HEK293 (cell line): ENCODE measurements at regions not wholly inside any gene's neighbourhood (a gene's known extent, or its start where the extent isn't known, plus 50 kb on each side); places are given as distances from the start of the nearest gene placed in this dataset.

Experiments
- CTCF ChIA-PET: fragments of 350-600 bp; formaldehyde crosslinking; extraction: SDS; loops from one replicate; lab custom pipeline; 2021; ENCODE audit warnings: antibody characterized with exemption; lab: Yijun Ruan, JAX
- POLR2A ChIA-PET: fragments of 300-600 bp; formaldehyde crosslinking; extraction: SDS; loops from one replicate; lab custom pipeline; 2020; ENCODE audit warnings: antibody characterized with exemption, inconsistent platforms; lab: Yijun Ruan, JAX
- H3K27ac ChIP-seq: fragments of 200-500 bp; sonication (Bioruptor generic); 2 replicates; pipeline ENCODE4 v1.5.1; 2014; ENCODE audit warnings: low read depth, low read length, control low read depth, inconsistent platforms; ENCODE audit errors: extremely low read depth
- H3K36me3 ChIP-seq, 2 experiments: fragments of 200-500 bp in 1 of 2; sonication (Bioruptor generic) in 1 of 2; 1 replicate in 1 of 2; 2 replicates in 1 of 2; pipeline ENCODE4 v1.5.1; 2014 to 2017; ENCODE audit warnings: inconsistent platforms in 2 of 2, low read length in 2 of 2; ENCODE audit not compliant: control insufficient read depth in 2 of 2, insufficient read depth in 1 of 2
- H3K4me1 ChIP-seq: fragments of 200-500 bp; sonication (Bioruptor generic); 2 replicates; pipeline ENCODE4 v1.5.1; 2014; ENCODE audit warnings: mild to moderate bottlenecking, low read length, inconsistent platforms; ENCODE audit not compliant: control insufficient read depth, insufficient read depth
- H3K4me3 ChIP-seq: 2 replicates; pipeline ENCODE4 v1.5.1; 2011; ENCODE audit warnings: low read depth, mild to moderate bottlenecking, control low read depth, low read length, moderate library complexity
- H3K9me3 ChIP-seq: fragments of 200-500 bp; sonication (Bioruptor generic); 2 replicates; pipeline ENCODE4 v1.5.1; 2014; ENCODE audit warnings: low read depth, low read length, inconsistent platforms; ENCODE audit not compliant: control insufficient read depth, insufficient read depth
- GLIS2 ChIP-seq: fragments of 450-650 bp; formaldehyde crosslinking; IDR thresholded peaks from 2 replicates; pipeline ENCODE4 v1.5.1; 2016; ENCODE audit warnings: missing biosample characterization, missing genetic modification characterization
- HOXA7 ChIP-seq: sonication (generic); formaldehyde crosslinking; IDR thresholded peaks from 2 replicates; pipeline ENCODE4 v1.8.1; 2022; ENCODE audit warnings: missing genetic modification reagents, borderline replicate concordance
- TSHZ1 ChIP-seq: fragments of 450-650 bp; formaldehyde crosslinking; IDR thresholded peaks from 2 replicates; pipeline ENCODE4 v1.5.1; 2016; ENCODE audit warnings: missing biosample characterization, missing genetic modification characterization, borderline replicate concordance
- YY1 ChIP-seq: fragments of 450-650 bp; formaldehyde crosslinking; IDR thresholded peaks from 2 replicates; pipeline ENCODE4 v1.5.1; 2018; ENCODE audit warnings: missing biosample characterization, missing genetic modification characterization
- ZBTB21 ChIP-seq: fragments of 450-650 bp; formaldehyde crosslinking; IDR thresholded peaks from 2 replicates; pipeline ENCODE4 v1.5.1; 2017; ENCODE audit warnings: missing biosample characterization, missing genetic modification characterization
- ZIC2 ChIP-seq: fragments of 450-650 bp; formaldehyde crosslinking; IDR thresholded peaks from 2 replicates; pipeline ENCODE4 v1.5.1; 2016; ENCODE audit warnings: missing biosample characterization, missing genetic modification characterization
- ZNF10 ChIP-seq: fragments of 450-650 bp; formaldehyde crosslinking; IDR thresholded peaks from 2 replicates; pipeline ENCODE4 v1.5.1; 2017; ENCODE audit warnings: missing biosample characterization, missing genetic modification characterization
- ZNF133 ChIP-seq: fragments of 450-650 bp; formaldehyde crosslinking; IDR thresholded peaks from 2 replicates; pipeline ENCODE4 v1.5.1; 2016; ENCODE audit warnings: missing biosample characterization, missing genetic modification characterization
- ZNF155 ChIP-seq: fragments of 450-650 bp; formaldehyde crosslinking; IDR thresholded peaks from 2 replicates; pipeline ENCODE4 v1.5.1; 2016; ENCODE audit warnings: missing biosample characterization, missing genetic modification characterization
- ZNF174 ChIP-seq: fragments of 450-650 bp; formaldehyde crosslinking; IDR thresholded peaks from 2 replicates; pipeline ENCODE4 v1.5.0; 2017; ENCODE audit warnings: missing biosample characterization, mild to moderate bottlenecking, missing genetic modification characterization
- ZNF223 ChIP-seq: fragments of 450-650 bp; formaldehyde crosslinking; IDR thresholded peaks from 2 replicates; pipeline ENCODE4 v1.5.1; 2016; ENCODE audit warnings: missing biosample characterization, missing genetic modification characterization
- ZNF335 ChIP-seq: fragments of 450-650 bp; formaldehyde crosslinking; conservative IDR thresholded peaks from 2 replicates; pipeline ENCODE4 v1.5.1; 2016; ENCODE audit warnings: missing biosample characterization, missing genetic modification characterization
- ZNF366 ChIP-seq: fragments of 450-650 bp; formaldehyde crosslinking; conservative IDR thresholded peaks from 2 replicates; pipeline ENCODE4 v1.5.1; 2016; ENCODE audit warnings: missing biosample characterization, missing genetic modification characterization
- ZNF518A ChIP-seq: fragments of 450-650 bp; formaldehyde crosslinking; conservative IDR thresholded peaks from 2 replicates; pipeline ENCODE4 v1.5.1; 2016; ENCODE audit warnings: low read depth, missing biosample characterization, missing genetic modification characterization
- ZNF610 ChIP-seq: fragments of 450-650 bp; formaldehyde crosslinking; IDR thresholded peaks from 2 replicates; pipeline ENCODE4 v1.5.1; 2016; ENCODE audit warnings: missing biosample characterization, missing genetic modification characterization, borderline replicate concordance
- ZNF629 ChIP-seq: fragments of 450-650 bp; formaldehyde crosslinking; IDR thresholded peaks from 2 replicates; pipeline ENCODE4 v1.5.1; 2017; ENCODE audit warnings: missing biosample characterization, missing genetic modification characterization
- ZNF654 ChIP-seq: fragments of 450-650 bp; formaldehyde crosslinking; IDR thresholded peaks from 2 replicates; pipeline ENCODE4 v1.5.1; 2016; ENCODE audit warnings: low read depth, missing biosample characterization, missing genetic modification characterization
- ZNF704 ChIP-seq: fragments of 450-650 bp; formaldehyde crosslinking; IDR thresholded peaks from 2 replicates; pipeline ENCODE4 v1.5.1; 2016; ENCODE audit warnings: missing biosample characterization, missing genetic modification characterization
- ZNF768 ChIP-seq: fragments of 450-650 bp; formaldehyde crosslinking; IDR thresholded peaks from 2 replicates; pipeline ENCODE4 v1.5.1; 2018; ENCODE audit warnings: missing biosample characterization, mild to moderate bottlenecking, missing genetic modification characterization
- ZNF837 ChIP-seq: fragments of 450-650 bp; formaldehyde crosslinking; IDR thresholded peaks from 2 replicates; pipeline ENCODE4 v1.5.1; 2016; ENCODE audit warnings: missing biosample characterization, missing genetic modification characterization

GRCh38 chr5:118441956-118442355 lies 546.4 kb downstream of the DTWD2 start:
- no peaks in the 10 kb centered on the region for H3K9me3 ChIP-seq
- no peaks in the 10 kb centered on the region for H3K4me1 ChIP-seq
- CTCF ChIA-PET = interaction anchor here (0.7 kb wide), 1 partner anchor 150 kb away, joined by 4 read pairs; no protein-coding TSS in a partner anchor
- no peak overlapping the region for H3K27ac ChIP-seq
- TF ChIP-seq ZNF133 (no peak), TSHZ1 (no peak), GLIS2 (tag by site-specific recombination) (no peak)
- H3K36me3 ChIP-seq = no peaks in the 10 kb centered on the region
- POLR2A ChIA-PET = no interaction called here
- H3K4me3 ChIP-seq = no peak overlapping the region

- TF ChIP-seq ZNF223 (tag by site-specific recombination) (no peak), ZBTB21 (no peak), ZIC2 (tag by site-specific recombination) (no peak), ZNF837 (tag by site-specific recombination) (no peak), HOXA7 (CRISPR knock-in tag) (no peak), ZNF174 (no peak), YY1 (tag by site-specific recombination) (no peak), ZNF610 (tag by site-specific recombination) (no peak), ZNF155 (tag by site-specific recombination) (no peak), ZNF629 (tag by site-specific recombination) (no peak), ZNF10 (tag by site-specific recombination) (no peak), ZNF335 (tag by site-specific recombination) (no peak), ZNF366 (tag by site-specific recombination) (no peak), ZNF704 (tag by site-specific recombination) (no peak), ZNF654 (tag by site-specific recombination) (no peak), ZNF518A (no peak), ZNF768 (tag by site-specific recombination) (no peak)
- H3K4me1 ChIP-seq = no peaks in the 10 kb centered on the region
- H3K27ac ChIP-seq = no peak overlapping the region
- no peak overlapping the region for H3K4me3 ChIP-seq
- H3K9me3 ChIP-seq = no peaks in the 10 kb centered on the region
- ChIA-PET CTCF (interaction anchor here (0.7 kb wide), 1 partner anchor 149 kb away, joined by 4 read pairs; no protein-coding TSS in a partner anchor), POLR2A (no interaction called here)
- no peaks in the 10 kb centered on the region for H3K36me3 ChIP-seq
Measured at GRCh38 chr5:118441034-118441433, 547.3 kb downstream of the DTWD2 start.
